ENCODE measurements at regions not wholly inside any gene's neighbourhood (a gene's known extent, or its start where the extent isn't known, plus 50 kb on each side); places are given as distances from the start of the nearest gene placed in this dataset.

DNA sequence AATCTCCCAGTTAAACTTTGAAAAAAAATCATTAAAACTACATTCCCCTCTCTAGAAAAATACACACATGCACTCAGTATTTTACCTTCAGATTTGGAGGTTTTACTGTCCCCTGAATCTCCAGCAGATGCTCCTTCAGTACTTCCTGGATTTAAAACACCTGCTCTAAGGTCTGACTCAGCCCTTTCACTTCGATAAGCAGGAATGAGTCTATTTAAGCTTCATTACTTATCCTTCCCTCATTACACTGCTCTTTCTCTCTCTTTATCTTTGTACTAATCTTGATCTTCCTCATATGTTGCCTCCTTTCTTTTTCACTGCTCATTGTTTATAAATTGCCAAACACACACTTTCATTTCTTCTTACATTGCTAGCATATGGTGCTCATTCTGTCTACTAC is 443.9 kb downstream of the DIPK2A start:
- Histone ChIP-seq H3K4me1 (ENCODE audit: control insufficient read depth, insufficient read depth, low read depth, low read length) (no peaks in the 10 kb centered on the region), H3K36me3 (ENCODE audit: control insufficient read depth in 1 of 2, insufficient read depth in 2 of 2, low read depth in 1 of 2, low read length in 2 of 2) (no peaks in the 10 kb centered on the region), H3K23ac (ENCODE audit: low read length in 2 of 2) (no peak overlapping the region), H3K4me3 (ENCODE audit: insufficient read depth in 1 of 2, low read depth in 1 of 2, low read length in 2 of 2) (no peak overlapping the region), H3K18ac (ENCODE audit: low read depth in 1 of 2, low read length in 2 of 2) (no peak overlapping the region), H2BK12ac (ENCODE audit: low read length in 2 of 2) (no peak overlapping the region), H3K4ac (ENCODE audit: low read depth in 1 of 2, low read length in 2 of 2) (no peak overlapping the region), H2BK5ac (ENCODE audit: low read depth, low read length, poor library complexity, severe bottlenecking) (no peak overlapping the region), H2BK15ac (ENCODE audit: low read depth, poor library complexity, severe bottlenecking) (no peak overlapping the region), H3K14ac (ENCODE audit: low read length in 2 of 2) (no peak overlapping the region), H4K91ac (ENCODE audit: low read length) (no peak overlapping the region), H3K27ac (ENCODE audit: low read length, poor library complexity, severe bottlenecking) (no peak overlapping the region), H3K27me3 (ENCODE audit: control insufficient read depth in 1 of 2, insufficient read depth in 1 of 2, low read length in 2 of 2) (no peaks in the 10 kb centered on the region), H3K9ac (ENCODE audit: low read length) (no peak overlapping the region), H4K8ac (ENCODE audit: low read length) (no peak overlapping the region), H3K4me2 (ENCODE audit: low read length, poor library complexity, severe bottlenecking) (no peak overlapping the region), H2AFZ (ENCODE audit: low read depth, low read length) (no peak overlapping the region), H3K9me3 (ENCODE audit: control insufficient read depth, low read length) (no peaks in the 10 kb centered on the region), H2AK5ac (ENCODE audit: low read length, severe bottlenecking) (no peak overlapping the region), H3K79me1 (replicated peaks; ENCODE audit: low read length, poor library complexity, severe bottlenecking) (no peaks in the 10 kb centered on the region), H2BK120ac (ENCODE audit: low read depth, low read length) (no peak overlapping the region)
- DNase-seq: peak; percentile 1
- 89% methylated on average over 1 of the region's 1 CpG for WGBS

GRCh38 chr3:144424606-144425005 is 453.0 kb downstream of the DIPK2A start:
- Histone ChIP-seq H2BK15ac (ENCODE audit: low read depth, poor library complexity, severe bottlenecking) (no peak overlapping the region), H4K8ac (ENCODE audit: low read length) (no peak overlapping the region), H3K4me3 (ENCODE audit: insufficient read depth in 1 of 2, low read depth in 1 of 2, low read length in 2 of 2) (no peak overlapping the region), H3K27ac (ENCODE audit: low read length, poor library complexity, severe bottlenecking) (no peak overlapping the region), H2BK120ac (ENCODE audit: low read depth, low read length) (no peak overlapping the region), H3K36me3 (ENCODE audit: control insufficient read depth in 1 of 2, insufficient read depth in 2 of 2, low read depth in 1 of 2, low read length in 2 of 2) (no peaks in the 10 kb centered on the region), H3K14ac (ENCODE audit: low read length in 2 of 2) (no peak overlapping the region), H3K4me2 (ENCODE audit: low read length, poor library complexity, severe bottlenecking) (no peak overlapping the region), H3K9ac (ENCODE audit: low read length) (no peak overlapping the region), H3K4me1 (ENCODE audit: control insufficient read depth, insufficient read depth, low read depth, low read length) (no peaks in the 10 kb centered on the region), H3K79me1 (replicated peaks; ENCODE audit: low read length, poor library complexity, severe bottlenecking) (no peaks in the 10 kb centered on the region), H2AFZ (ENCODE audit: low read depth, low read length) (no peak overlapping the region), H3K4ac (ENCODE audit: low read depth in 1 of 2, low read length in 2 of 2) (no peak overlapping the region), H3K18ac (ENCODE audit: low read depth in 1 of 2, low read length in 2 of 2) (no peak overlapping the region), H3K9me3 (ENCODE audit: control insufficient read depth, low read length) (no peaks in the 10 kb centered on the region), H4K91ac (ENCODE audit: low read length) (no peak overlapping the region), H2AK5ac (ENCODE audit: low read length, severe bottlenecking) (no peak overlapping the region), H3K23ac (ENCODE audit: low read length in 2 of 2) (no peak overlapping the region), H2BK5ac (ENCODE audit: low read depth, low read length, poor library complexity, severe bottlenecking) (no peak overlapping the region), H3K27me3 (ENCODE audit: control insufficient read depth in 1 of 2, insufficient read depth in 1 of 2, low read length in 2 of 2) (no peaks in the 10 kb centered on the region), H2BK12ac (ENCODE audit: low read length in 2 of 2) (no peak overlapping the region)
- WGBS: 94% methylated on average over 3 of the region's 4 CpGs
- DNase-seq: no peak

DNA sequence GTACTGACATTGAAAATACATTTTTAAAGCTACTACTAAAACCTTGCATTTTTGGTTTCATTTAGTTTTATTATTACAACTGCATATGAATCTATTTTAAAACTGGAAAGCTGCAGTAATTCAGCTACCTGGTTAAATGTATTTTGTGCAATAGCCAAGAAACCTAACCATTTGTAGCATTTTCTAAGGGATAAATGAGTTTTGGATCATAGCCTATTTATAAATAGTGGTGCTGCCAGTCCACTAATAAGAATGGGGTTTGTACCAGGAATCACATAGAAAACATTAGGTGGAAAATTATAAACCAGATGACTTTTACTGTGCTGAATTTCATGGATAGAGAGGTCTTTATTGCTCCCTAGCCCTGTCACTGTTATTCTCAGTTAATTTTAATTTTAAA is 454.7 kb downstream of the DIPK2A start:
- no peak overlapping the region for H4K91ac ChIP-seq (ENCODE audit: low read length)
- H2AK5ac ChIP-seq (ENCODE audit: low read length, severe bottlenecking): no peak overlapping the region
- H3K79me1 ChIP-seq (replicated peaks; ENCODE audit: low read length, poor library complexity, severe bottlenecking): no peaks in the 10 kb centered on the region
- no peaks in the 10 kb centered on the region for H3K36me3 ChIP-seq (ENCODE audit: control insufficient read depth in 1 of 2, insufficient read depth in 2 of 2, low read depth in 1 of 2, low read length in 2 of 2)
- no peaks in the 10 kb centered on the region for H3K9me3 ChIP-seq (ENCODE audit: control insufficient read depth, low read length)
- no peak overlapping the region for H2BK12ac ChIP-seq (ENCODE audit: low read length in 2 of 2)
- no peak overlapping the region for H2AFZ ChIP-seq (ENCODE audit: low read depth, low read length)
- H2BK120ac ChIP-seq (ENCODE audit: low read depth, low read length): no peak overlapping the region
- H3K4me3 ChIP-seq (ENCODE audit: insufficient read depth in 1 of 2, low read depth in 1 of 2, low read length in 2 of 2): no peak overlapping the region
- H3K4ac ChIP-seq (ENCODE audit: low read depth in 1 of 2, low read length in 2 of 2): no peak overlapping the region
- no peak overlapping the region for H2BK15ac ChIP-seq (ENCODE audit: low read depth, poor library complexity, severe bottlenecking)
- H3K4me1 ChIP-seq (ENCODE audit: control insufficient read depth, insufficient read depth, low read depth, low read length): no peaks in the 10 kb centered on the region
- H4K8ac ChIP-seq (ENCODE audit: low read length): no peak overlapping the region
- H3K18ac ChIP-seq (ENCODE audit: low read depth in 1 of 2, low read length in 2 of 2): no peak overlapping the region
- H3K27ac ChIP-seq (ENCODE audit: low read length, poor library complexity, severe bottlenecking): no peak overlapping the region
- no peak overlapping the region for H3K4me2 ChIP-seq (ENCODE audit: low read length, poor library complexity, severe bottlenecking)
- no peak for DNase-seq
- H3K27me3 ChIP-seq (ENCODE audit: control insufficient read depth in 1 of 2, insufficient read depth in 1 of 2, low read length in 2 of 2): no peaks in the 10 kb centered on the region
- no peak overlapping the region for H2BK5ac ChIP-seq (ENCODE audit: low read depth, low read length, poor library complexity, severe bottlenecking)
- H3K14ac ChIP-seq (ENCODE audit: low read length in 2 of 2): no peak overlapping the region
- H3K9ac ChIP-seq (ENCODE audit: low read length): no peak overlapping the region
- no peak overlapping the region for H3K23ac ChIP-seq (ENCODE audit: low read length in 2 of 2)

DNA sequence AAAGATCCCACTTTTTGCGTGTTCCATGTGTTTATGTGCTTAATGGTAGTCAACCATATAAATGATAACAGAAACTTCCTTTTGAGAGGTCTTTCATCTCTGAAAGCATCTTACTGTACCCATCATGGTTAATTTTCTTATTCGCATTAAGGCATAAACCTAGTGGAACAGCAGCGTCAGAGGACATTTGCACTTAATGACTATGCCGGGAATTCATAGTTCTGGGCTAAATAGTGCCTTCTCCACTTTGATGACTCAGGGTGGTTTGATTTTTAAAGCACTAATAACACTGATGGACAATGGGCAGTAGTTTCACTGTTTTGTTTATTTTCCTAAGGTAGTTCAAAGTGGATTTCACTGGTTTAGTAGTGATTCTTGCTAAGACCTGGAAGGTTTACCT is 455.3 kb downstream of the DIPK2A start:
- no peak overlapping the region for H3K4me3 ChIP-seq (ENCODE audit: insufficient read depth in 1 of 2, low read depth in 1 of 2, low read length in 2 of 2)
- no peaks in the 10 kb centered on the region for H3K27me3 ChIP-seq (ENCODE audit: control insufficient read depth in 1 of 2, insufficient read depth in 1 of 2, low read length in 2 of 2)
- H3K36me3 ChIP-seq (ENCODE audit: control insufficient read depth in 1 of 2, insufficient read depth in 2 of 2, low read depth in 1 of 2, low read length in 2 of 2): no peaks in the 10 kb centered on the region
- no peak overlapping the region for H2BK12ac ChIP-seq (ENCODE audit: low read length in 2 of 2)
- no peak overlapping the region for H3K4ac ChIP-seq (ENCODE audit: low read depth in 1 of 2, low read length in 2 of 2)
- no peak overlapping the region for H3K23ac ChIP-seq (ENCODE audit: low read length in 2 of 2)
- H3K4me1 ChIP-seq (ENCODE audit: control insufficient read depth, insufficient read depth, low read depth, low read length): no peaks in the 10 kb centered on the region
- no peak overlapping the region for H2BK5ac ChIP-seq (ENCODE audit: low read depth, low read length, poor library complexity, severe bottlenecking)
- no peak overlapping the region for H2AK5ac ChIP-seq (ENCODE audit: low read length, severe bottlenecking)
- no peak overlapping the region for H3K14ac ChIP-seq (ENCODE audit: low read length in 2 of 2)
- H2BK15ac ChIP-seq (ENCODE audit: low read depth, poor library complexity, severe bottlenecking): no peak overlapping the region
- H4K91ac ChIP-seq (ENCODE audit: low read length): no peak overlapping the region
- H3K9ac ChIP-seq (ENCODE audit: low read length): no peak overlapping the region
- H3K4me2 ChIP-seq (ENCODE audit: low read length, poor library complexity, severe bottlenecking): no peak overlapping the region
- no peak overlapping the region for H3K27ac ChIP-seq (ENCODE audit: low read length, poor library complexity, severe bottlenecking)
- H2AFZ ChIP-seq (ENCODE audit: low read depth, low read length): no peak overlapping the region
- H2BK120ac ChIP-seq (ENCODE audit: low read depth, low read length): no peak overlapping the region
- H4K8ac ChIP-seq (ENCODE audit: low read length): no peak overlapping the region
- WGBS: 97% methylated on average over 3 of the region's 4 CpGs
- no peak for DNase-seq
- no peaks in the 10 kb centered on the region for H3K79me1 ChIP-seq (replicated peaks; ENCODE audit: low read length, poor library complexity, severe bottlenecking)
- no peaks in the 10 kb centered on the region for H3K9me3 ChIP-seq (ENCODE audit: control insufficient read depth, low read length)
- H3K18ac ChIP-seq (ENCODE audit: low read depth in 1 of 2, low read length in 2 of 2): no peak overlapping the region
